Nephron (organoid): ENCODE measurements at regions not wholly inside any gene's neighbourhood (a gene's known extent, or its start where the extent isn't known, plus 50 kb on each side); places are given as distances from the start of the nearest gene placed in this dataset.
"Not testable (repeated sequence)": the region's sequence is repeated elsewhere in the genome, so short reads cannot be mapped to it uniquely, and the experiment has no call there.

Source experiments
- H3K27ac Mint-ChIP-seq, 3 experiments: 2 replicates each; pipeline ENCODE4 v1.8.0; 2020; ENCODE audit warnings: mixed read lengths in 3 of 3, mild to moderate bottlenecking in 2 of 3, moderate library complexity in 1 of 3
- H3K27me3 Mint-ChIP-seq: 2 replicates; pipeline ENCODE4 v1.8.0; 2021; ENCODE audit warnings: low read depth, mild to moderate bottlenecking, moderate library complexity, mixed read lengths
- H3K36me3 Mint-ChIP-seq: 2 replicates; pipeline ENCODE4 v1.8.0; 2020; ENCODE audit warnings: low read depth, mixed read lengths
- H3K4me1 Mint-ChIP-seq: 2 replicates; pipeline ENCODE4 v1.8.0; 2020; ENCODE audit warnings: mixed read lengths
- H3K4me3 Mint-ChIP-seq, 3 experiments: 2 replicates each; pipeline ENCODE4 v1.8.0; 2020; ENCODE audit warnings: mild to moderate bottlenecking in 3 of 3, mixed read lengths in 3 of 3, moderate library complexity in 2 of 3
- H3K9me3 Mint-ChIP-seq: 2 replicates; pipeline ENCODE4 v1.8.0; 2020; ENCODE audit warnings: mixed read lengths
- CTCF ChIP-seq, 3 experiments: fragments of 200-600 bp; sonication (generic); IDR thresholded peaks; one replicate each; pipeline ENCODE4 v1.5.0; 2021; ENCODE audit warnings: antibody characterized with exemption in 3 of 3; ENCODE audit not compliant: unreplicated experiment in 3 of 3

DNA sequence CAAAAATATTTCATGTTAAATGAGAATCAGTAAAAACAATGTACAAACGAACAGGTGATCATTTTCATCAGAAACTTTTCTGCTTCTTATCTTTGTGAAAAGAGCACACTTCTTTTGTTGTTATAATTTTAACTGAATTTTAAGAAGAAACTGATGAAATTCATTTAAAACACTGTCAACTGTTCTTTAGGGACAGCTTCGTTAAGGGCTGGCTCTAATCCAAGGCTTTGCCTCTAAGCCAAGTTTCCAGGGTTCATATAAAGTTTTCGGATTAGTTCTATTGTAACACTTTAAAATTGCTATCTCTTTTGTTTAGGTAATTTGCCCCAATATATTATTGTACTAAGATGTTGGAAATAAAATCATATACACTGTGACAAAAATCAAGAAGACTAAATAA lies 559.2 kb downstream of the TUSC1 start:
- Mint-ChIP-seq H3K27ac (no peak overlapping the region), H3K4me3 (no peak overlapping the region), H3K27me3 (no peaks in the 10 kb centered on the region), H3K36me3 (no peaks in the 10 kb centered on the region), H3K4me1 (no peaks in the 10 kb centered on the region), H3K9me3 (no peaks in the 10 kb centered on the region)
- no peak for TF ChIP-seq CTCF (IDR thresholded peaks at IDR 0.05; ENCODE audit: unreplicated experiment in 3 of 3)

- no peak for TF ChIP-seq CTCF (IDR thresholded peaks at IDR 0.05; ENCODE audit: unreplicated experiment in 3 of 3)
- Mint-ChIP-seq H3K27me3 (no peaks in the 10 kb centered on the region), H3K36me3 (no peaks in the 10 kb centered on the region), H3K9me3 (no peaks in the 10 kb centered on the region), H3K4me1 (no peaks in the 10 kb centered on the region), H3K4me3 (no peak overlapping the region), H3K27ac (no peak overlapping the region)
These were observed 560.5 kb downstream of the TUSC1 start for GRCh38 chr9:25117791-25118190.

- H3K36me3 Mint-ChIP-seq, result not testable (repeated sequence)
These were observed 556.5 kb upstream of the IZUMO3 start for GRCh38 chr9:25102204-25102603.

DNA sequence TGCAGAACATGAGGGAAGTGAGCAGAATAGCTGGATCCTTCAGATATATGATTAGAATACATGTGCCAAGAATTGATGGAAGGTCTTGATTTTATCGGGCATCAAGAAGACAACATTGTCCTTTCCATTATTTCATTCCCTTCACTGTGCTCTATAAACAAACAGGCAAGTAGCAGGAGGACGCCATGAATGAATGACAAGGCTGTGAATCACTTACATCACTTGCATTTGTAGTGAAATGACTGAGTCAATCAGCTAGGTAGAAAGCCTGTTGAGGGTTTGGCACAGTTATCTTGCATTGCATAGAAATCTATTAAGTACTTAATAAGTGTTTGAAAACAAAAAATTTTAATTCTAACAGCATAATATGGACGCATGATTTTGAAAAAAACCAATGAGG lies 548.8 kb upstream of the IZUMO3 start:
- no peaks in the 10 kb centered on the region for H3K4me1 Mint-ChIP-seq
- H3K36me3 Mint-ChIP-seq, result no peaks in the 10 kb centered on the region
- H3K27me3 Mint-ChIP-seq, result no peaks in the 10 kb centered on the region
- no peak for TF ChIP-seq CTCF (IDR thresholded peaks at IDR 0.05; ENCODE audit: unreplicated experiment in 3 of 3)
- H3K27ac Mint-ChIP-seq, result no peak overlapping the region
- no peaks in the 10 kb centered on the region for H3K9me3 Mint-ChIP-seq
- H3K4me3 Mint-ChIP-seq, result no peak overlapping the region

More at GRCh38 chr9:25102204-25102603, 556.5 kb upstream of the IZUMO3 start:
- H3K27me3 Mint-ChIP-seq, H3K4me1 Mint-ChIP-seq, H3K27ac Mint-ChIP-seq, H3K4me3 Mint-ChIP-seq: not testable (repeated sequence)
- peaks cover 23% of the 10 kb centered on the region for H3K9me3 Mint-ChIP-seq

DNA sequence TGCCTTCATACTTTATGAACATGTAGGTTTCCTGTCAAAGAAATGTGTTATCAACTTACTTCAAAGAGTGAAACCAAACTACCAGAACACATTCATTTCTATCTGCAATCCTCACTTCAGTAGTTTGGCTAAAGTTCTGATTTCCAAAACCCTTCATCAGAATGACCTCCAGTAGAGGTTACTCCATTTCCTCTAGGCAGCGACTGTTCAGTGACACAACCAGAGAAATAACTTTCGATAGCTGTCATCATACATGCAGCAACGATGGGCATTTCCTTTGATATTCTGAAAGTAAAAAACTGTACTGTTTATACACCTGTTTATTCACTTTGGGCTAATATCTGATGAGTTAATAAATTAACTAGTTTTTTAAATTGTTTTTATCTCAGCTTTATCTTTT lies 532.5 kb upstream of the IZUMO3 start:
- Mint-ChIP-seq H3K9me3 (peaks cover 7% of the 10 kb centered on the region), H3K27me3 (no peaks in the 10 kb centered on the region), H3K36me3 (no peaks in the 10 kb centered on the region), H3K4me1 (no peaks in the 10 kb centered on the region), H3K4me3 (no peak overlapping the region), H3K27ac (no peak overlapping the region)
- TF ChIP-seq CTCF (IDR thresholded peaks at IDR 0.05; ENCODE audit: unreplicated experiment in 3 of 3), result no peak

GRCh38 chr9:25048098-25048724 lies 502.5 kb upstream of the IZUMO3 start:
- H3K36me3 Mint-ChIP-seq, result no peaks in the 10 kb centered on the region
- H3K27ac Mint-ChIP-seq, result no peak overlapping the region
- H3K4me3 Mint-ChIP-seq, result no peak overlapping the region
- peaks cover 3% of the 10 kb centered on the region for H3K9me3 Mint-ChIP-seq
- H3K27me3 Mint-ChIP-seq, result no peaks in the 10 kb centered on the region
- no peak for TF ChIP-seq CTCF (IDR thresholded peaks at IDR 0.05; ENCODE audit: unreplicated experiment in 3 of 3)
- H3K4me1 Mint-ChIP-seq, result no peaks in the 10 kb centered on the region

DNA sequence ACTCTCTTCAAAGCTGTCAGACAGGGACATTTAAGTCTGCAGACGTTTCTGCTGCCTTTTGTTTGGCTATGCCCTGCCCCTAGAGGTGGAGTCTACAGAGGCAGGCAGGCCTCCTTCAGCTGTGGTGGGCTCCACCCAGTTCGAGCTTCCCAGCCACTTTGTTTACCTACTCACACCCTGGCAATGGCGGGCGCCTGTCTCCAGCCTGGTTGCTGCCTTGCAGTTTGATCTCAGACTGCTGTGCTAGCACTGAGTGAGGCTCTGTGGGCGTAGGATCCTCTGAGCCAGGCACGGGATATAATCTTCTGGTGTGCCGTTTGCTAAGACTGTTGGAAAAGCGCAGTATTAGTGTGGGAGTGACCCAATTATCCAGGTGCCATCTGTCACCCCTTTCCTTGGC lies 499.8 kb upstream of the IZUMO3 start:
- not testable (repeated sequence) for H3K27me3 Mint-ChIP-seq, H3K36me3 Mint-ChIP-seq, H3K4me1 Mint-ChIP-seq, H3K4me3 Mint-ChIP-seq, H3K9me3 Mint-ChIP-seq, H3K27ac Mint-ChIP-seq
